ENCODE measurements at regions not wholly inside any gene's neighbourhood (a gene's known extent, or its start where the extent isn't known, plus 50 kb on each side); places are given as distances from the start of the nearest gene placed in this dataset.
"Not testable (repeated sequence)": the region's sequence is repeated elsewhere in the genome, so short reads cannot be mapped to it uniquely, and the experiment has no call there.

DNA sequence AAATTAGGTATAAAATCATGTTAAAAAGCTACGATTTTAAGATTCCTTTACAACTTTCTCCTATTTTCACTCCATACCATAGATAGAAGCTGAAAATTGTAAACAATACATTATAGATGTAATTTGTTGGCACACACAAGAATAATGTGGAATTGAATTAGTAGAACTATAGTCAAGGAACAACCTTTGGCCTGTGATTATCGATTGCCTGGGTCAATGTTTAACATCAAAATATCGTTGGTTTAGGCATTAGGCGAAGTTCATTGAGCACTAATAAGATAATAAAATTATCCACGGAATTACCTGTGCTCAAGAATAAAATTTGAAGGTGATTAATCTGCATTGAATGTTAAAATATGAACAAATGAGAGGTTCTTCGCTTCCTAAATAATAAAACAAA, 455.1 kb upstream of the ZP4 start:
- no peak for DNase-seq

DNA sequence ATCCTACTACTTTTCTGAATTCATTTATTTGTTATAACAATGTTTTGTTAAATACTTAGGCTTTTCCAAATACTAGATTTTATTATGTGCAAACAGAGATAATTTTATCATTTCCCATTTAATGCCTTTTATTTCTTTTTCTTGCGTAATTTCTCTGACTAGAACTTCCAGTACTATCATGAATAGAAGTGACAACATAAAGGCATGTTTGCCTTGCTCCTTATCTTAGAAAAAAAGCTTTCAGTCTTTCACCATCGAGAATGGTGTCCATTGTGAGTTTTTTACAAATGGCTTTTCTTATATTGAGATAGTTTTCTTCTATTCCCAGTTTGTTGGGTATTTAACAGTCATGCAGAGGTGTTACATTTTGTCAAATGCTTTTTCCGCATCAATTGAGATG, 453.1 kb upstream of the ZP4 start:
- DNase-seq: no peak

DNA sequence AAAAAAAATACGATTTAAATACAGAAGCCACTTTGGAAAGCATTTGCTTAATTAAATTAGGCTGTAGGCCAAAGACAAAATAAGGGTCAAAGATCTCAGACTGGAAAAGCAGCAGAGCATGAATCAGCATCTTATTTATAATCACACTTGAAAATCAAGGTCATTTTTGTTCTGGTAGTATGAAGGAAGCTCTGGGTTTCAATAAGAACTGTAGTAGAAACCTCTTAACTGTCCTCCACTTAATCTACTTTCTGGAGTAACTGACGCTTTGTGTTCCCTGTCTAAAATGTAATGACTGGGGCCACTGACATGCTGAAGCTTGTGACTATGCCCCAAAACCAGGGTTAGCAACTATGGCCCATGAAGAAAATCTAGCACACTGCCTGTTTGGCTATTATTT, 450.7 kb upstream of the ZP4 start:
- DNase-seq: no peak

DNA sequence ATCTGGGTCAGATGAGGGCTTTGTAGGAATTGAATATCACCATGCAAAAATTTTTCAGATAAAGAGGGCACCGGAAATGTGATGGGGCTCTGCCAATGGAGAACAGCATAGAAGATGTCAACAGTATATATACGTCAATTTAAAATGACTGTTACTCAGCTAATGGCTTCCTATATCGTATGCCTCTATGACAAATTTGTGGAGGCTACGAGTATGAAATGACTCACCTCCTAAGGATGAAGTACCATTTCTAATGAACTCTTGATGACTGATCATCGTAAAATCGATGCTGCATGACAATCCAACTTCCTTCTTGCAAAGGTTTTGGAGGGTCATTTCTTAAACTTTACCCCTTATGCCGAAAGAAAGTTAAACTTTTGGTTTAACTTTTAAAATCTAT, 450.3 kb upstream of the ZP4 start:
- DNase-seq: no peak

DNA sequence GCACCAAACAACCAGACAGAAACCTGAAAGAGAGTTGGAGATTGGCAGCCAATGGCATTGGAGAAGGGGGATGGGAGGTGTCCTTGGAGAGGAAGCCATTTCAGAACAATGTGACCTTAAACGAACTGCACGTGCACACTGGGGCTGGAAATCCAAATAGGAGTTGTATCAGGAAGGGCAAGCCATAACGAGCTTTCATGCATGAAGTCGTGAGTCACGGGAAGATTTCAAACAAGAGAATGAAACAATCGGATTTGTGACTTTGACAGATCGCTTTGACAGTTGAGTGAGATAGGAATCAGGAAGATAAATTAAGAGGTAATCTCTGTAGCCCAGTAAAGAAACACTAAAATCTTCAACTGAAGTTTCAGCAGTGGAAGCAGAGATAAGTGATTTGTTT, 445.8 kb upstream of the ZP4 start:
- DNase-seq: no peak

DNA sequence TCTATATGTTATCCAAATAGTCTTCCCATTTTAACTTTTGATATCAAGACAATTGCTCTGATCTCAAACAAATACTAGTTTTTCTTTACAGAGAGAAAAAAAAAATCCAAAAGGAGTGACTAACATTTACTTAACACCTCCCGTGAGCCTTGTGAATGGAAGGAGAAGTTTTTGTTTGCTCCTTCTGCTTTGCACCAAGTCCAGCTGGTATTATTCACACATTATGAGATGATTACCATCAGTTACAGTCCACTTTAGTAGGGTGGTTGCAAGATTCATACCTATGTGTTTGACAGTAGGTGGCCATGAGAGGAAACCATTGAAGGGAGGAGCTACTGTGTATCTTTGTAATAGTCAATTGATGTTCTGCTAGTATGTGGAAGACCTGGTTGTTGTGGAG, 443.4 kb upstream of the ZP4 start:
- DNase-seq: no peak

DNA sequence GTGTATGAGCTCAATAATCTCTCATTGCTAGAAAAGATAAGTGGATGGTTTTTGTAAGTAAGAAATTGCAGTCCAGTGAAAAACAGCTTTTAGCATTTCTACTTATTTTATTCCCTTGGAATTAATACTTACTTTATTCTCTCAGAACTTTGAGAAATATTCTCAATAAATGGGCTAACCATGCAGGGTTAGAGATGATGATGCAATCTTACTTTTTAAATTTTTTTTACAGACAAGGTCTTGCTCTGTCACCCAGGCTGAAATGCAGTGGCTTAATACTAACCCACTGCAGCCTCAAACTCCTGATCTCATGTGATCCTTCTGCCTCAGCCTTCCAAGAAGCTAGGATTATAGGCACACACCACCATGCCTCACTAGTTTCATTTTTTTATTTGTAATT, 440.8 kb upstream of the ZP4 start:
- no peak for DNase-seq

DNA sequence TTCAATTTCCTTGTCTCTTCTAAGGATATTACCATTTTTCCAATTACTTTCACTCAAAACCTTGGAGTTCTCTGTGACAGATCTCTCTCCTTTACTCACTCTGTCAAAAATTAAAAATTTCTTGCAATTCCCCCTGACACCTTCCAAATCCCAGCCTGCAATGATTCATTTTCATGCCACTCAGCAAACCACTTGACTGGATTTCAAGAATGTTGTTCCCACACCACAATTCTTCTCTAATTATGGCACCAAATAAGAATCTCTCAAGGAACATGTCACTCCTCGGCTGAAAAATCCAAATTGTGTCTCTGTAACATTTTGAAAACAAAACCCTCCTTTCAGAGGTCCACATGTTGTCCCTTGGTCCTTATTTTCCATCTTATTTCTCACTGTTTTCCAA, 438.9 kb upstream of the ZP4 start:
- DNase-seq: no peak

DNA sequence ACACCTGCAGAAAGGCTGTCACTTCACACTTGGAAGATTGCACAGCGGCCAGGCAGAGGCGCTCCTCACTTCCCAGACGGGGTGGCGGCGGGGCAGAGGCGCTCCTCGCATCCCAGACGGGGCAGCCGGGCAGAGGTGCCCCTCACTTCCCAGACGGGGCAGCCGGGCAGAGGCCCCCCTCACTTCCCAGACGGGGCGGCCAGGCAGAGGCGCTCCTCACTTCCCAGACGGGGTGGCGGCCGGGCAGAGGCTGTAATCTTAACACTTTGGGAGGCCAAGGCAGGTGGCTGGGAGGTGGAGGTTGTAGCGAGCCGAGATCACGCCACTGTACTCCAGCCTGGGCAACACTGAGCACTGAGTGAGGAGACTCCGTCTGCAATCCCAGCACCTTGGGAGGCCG, 436.3 kb upstream of the ZP4 start:
- not testable (repeated sequence) for DNase-seq

DNA sequence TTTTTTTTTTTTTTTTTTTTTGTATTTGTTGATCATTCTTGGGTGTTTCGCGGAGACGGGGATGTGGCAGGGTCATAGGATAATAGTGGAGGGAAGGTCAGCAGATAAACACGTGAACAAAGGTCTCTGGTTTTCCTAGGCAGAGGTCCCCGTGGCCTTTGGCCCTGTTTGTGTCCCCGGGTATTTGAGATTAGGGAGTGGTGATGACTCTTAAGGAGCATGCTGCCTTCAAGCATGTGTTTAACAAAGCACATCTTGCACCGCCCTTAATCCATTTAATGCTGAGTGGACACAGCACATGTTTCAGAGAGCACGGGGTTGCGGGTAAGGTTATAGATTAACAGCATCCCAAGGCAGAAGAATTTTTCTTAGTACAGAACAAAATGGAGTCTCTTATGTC, 435.8 kb upstream of the ZP4 start:
- DNase-seq: not testable (repeated sequence)

DNA sequence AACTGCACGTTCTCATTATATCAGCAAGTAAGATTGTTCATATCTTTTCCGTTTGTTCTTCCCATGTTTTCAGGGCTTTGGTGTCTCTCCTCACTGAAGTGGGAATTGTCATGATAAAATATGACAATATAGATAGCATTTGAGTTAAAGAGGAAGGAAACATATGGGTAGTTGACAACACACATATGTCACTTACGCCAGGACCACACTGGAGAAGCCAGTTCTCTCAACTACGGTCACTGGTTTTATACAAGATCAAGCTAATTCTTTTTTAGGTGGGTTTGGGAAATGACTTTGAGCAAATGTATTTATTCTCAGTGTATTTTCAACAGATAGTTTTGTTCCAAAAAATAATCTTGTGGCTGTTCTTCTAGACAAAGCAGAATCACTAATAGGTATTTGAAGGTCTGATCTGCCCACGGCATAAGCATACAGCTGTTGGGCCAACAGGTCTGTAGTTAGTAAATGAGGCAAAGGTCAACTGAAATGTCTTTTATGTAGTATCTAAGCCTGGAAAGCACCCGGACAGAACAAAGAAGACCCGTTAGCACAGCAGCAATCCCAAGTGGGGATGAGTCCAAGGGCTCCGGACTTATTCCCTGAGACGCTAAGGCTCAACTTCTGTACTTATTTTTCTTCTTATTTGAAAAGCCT, 433.6 kb upstream of the ZP4 start:
- no peak for DNase-seq

DNA sequence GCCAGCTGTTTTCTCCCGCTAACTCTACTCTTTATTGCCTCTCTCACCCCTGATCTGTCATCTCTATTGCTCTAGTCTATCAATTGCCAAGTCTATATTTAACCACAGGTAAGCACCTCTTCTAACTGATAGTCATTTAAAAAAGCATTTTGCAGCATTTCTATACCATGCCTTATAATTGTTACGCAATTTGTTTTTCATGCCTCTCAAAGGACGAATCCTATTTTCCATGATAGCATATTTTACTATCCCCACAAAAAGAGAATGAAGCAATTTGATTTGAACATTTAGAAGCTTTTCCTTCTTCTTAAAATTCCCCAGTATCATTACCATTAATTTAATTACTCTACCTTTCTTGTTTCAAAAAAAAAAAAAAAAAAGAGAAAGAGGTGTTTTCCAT, 432.8 kb upstream of the ZP4 start:
- no peak for DNase-seq

DNA sequence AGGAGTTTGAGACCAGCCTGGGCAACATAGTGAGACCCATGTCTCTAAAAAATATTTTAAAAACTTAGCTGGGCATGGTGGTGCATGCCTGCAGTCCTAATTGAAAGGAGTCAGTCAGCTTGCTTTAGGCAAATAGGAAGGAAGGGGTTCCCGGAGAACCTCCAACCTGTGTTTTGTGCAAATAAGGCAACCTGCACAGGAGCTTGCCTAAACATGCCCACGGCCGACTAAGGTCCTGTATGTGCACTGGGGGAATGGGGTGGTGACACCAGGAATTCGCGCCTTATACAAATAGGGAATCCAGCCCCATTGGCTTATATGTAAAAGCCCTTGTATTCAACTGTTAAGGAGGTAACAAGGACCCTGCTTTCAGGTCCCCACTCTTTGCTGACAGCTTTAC, 429.2 kb upstream of the ZP4 start:
- DNase-seq: no peak

DNA sequence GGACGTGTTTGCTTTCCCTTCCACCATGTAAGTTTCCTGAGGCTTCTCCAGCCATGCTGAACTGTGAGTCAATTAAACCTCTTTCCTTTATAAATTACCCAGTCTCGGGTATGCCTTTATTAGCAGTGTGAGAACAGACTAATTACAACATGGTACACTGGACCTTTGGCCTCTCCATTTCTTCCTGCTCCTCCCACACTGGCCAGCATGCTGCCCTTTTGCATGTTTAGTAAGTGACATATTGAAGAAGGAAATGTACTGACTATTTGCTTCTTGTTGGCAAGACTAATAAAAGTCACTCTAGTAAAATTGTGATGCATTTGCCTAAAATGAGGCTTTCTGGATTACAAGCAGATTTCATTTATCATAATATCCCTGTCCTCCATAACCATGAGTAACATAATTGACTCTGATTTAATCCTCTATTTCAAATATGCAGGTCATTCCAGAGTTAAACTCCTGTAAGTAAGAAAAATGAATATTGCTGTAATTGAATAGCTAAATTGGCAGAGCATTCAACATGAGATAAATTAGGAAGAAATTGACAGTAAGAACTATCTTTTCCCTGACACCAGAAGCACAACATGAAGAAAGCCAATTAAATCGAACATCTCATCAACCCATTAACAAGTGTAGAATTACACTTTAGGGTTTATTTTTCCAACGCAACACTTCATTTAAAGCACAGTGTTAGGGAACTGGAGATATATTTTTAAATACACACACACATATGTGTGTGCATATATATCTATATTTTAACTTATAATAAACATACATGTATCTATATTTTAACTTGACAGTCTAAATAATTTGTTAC, 427.8 kb upstream of the ZP4 start:
- DNase-seq: no peak

DNA sequence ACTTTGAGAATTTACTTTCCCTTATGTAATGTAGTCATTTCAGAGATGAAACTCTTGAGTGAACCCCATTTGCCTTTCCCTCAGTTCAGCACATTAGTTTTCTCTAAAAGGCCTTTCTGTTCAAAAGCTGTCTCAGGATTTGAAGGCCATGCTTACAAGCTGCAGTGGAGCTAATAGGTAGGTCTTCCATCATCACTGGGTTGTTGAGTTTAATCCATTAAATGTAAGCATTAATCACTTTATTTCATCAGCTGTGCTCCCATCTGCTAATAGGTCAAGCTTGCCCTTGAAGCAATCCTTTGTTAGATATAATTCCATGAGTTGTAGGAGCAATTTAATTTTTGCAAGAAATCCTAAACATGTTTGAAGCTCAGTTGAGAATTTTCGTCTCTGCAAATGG, 422.2 kb upstream of the ZP4 start:
- DNase-seq: no peak

DNA sequence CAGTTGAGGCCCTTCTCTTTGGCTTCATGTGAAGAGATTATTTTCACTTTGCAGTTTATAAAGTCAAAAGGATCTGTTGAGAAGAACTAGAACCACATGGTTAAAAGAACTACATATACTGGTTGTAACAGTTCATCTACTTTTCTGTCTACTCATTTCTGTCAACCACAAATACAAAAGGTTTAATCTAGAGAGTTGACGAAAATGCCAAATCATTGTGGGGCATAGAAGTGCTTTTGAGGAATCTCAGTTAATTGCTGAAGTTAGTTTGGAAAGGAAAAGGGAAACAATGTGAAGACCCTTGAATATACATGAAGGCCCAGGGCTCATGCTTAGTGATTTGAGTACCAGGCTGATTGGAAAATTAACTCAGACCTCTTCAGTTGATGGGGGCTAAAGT, 415.7 kb upstream of the ZP4 start:
- no peak for DNase-seq

DNA sequence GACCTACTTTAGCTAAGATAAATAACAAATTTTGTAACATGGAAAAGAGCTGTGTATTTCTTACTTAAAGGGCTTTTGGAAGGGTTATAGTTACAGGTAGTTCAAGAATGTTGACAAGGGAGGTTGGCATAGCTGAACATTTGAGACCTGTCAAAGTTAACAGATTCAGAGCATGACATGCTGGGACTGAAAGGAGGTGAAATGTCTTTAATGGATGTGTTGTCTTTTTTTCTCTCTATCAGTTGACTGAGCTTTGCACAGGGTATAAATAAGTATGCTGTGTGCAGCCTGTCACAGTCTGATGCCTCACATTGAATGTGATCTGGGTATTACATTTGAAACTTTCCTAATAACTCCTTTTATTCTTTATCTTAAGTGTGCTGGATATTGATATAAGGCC, 411.9 kb upstream of the ZP4 start:
- no peak for DNase-seq

DNA sequence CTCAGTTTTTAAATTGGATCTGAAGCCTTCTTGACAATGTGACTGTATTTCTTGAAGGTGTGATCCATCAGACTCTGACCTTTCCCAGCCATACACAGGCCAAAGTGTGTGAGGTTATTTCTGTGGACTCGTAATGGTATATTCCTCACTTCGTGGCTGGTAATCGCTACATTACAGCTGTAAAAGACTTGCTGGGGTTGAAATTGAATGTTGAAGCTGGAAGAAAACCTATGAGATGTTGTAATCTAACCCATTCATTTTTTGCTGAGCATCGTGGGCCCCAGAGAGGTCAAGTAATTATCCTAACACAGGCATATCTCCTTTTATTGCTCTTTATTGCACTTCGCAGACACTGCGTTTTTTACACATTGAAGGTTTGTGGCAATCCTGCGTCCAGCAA, 405.6 kb upstream of the ZP4 start:
- DNase-seq: no peak

DNA sequence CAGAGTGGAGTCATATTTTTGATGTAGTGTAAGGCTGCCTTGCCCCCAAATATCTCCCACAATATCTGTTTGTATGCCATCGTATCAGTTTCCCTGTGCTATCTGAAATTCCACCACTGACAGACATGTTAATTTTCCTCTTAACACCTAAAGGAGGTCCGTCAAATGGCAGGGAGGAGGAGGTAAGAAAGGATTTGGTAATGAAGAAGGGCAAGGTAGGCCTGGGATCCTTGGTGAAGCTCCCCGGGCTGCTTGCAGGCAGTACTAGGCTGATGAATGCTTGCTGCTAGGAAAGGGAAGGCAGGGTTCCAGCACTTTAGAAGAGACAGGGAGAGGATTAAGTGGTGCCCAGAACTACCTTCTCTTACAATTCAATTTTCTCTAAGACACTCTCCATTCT, 402.4 kb upstream of the ZP4 start:
- no peak for DNase-seq

DNA sequence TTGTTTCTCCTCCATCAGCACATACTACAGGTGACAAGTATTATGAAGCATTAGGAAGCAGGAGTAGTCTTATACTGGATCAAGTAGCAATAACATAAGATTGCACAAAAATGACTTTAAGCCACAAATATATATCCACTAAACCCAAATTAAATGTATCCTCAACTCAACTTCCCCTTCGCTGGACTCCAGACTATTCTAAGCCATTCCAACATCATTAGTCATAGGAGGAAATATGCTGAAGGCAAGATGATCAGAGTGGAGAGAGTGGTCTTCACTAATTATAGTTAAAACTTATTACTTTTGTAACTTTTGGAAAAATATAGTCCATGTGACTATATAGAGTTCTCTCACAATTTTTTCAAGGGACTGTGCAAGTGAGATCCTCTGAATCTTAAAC, 390.7 kb upstream of the ZP4 start:
- DNase-seq: no peak

DNA sequence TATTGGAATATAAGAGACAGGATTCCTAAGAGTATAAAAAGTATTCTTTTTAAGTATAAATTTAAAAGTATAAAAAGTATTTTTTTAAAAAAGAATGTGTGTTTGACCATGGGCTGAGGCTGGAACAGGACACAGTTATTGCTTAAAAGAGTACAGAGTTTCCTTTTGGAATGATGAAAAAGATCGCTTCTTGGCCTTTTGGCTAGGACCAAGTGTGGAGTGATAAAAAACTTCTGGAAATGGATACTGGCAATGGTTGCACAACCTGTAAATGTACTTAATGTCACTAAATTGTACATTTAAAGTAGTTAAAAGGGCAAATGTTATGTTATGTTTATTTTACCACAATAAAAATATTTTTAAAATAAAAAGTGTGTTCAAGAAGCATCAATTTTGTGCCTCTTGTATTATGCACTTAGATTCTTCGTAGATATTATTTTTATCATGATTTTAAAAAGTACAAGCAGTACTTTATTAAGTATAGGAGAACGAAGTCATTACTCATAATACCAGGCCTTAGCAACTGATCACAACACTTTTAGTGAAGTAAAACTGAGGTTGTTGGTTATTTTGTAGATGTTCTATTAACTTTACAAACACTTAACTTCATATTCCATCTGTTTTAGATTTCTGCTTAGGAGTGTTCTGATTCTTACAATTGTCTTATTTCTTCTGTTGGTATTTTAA, 389.1 kb upstream of the ZP4 start:
- no peak for DNase-seq

DNA sequence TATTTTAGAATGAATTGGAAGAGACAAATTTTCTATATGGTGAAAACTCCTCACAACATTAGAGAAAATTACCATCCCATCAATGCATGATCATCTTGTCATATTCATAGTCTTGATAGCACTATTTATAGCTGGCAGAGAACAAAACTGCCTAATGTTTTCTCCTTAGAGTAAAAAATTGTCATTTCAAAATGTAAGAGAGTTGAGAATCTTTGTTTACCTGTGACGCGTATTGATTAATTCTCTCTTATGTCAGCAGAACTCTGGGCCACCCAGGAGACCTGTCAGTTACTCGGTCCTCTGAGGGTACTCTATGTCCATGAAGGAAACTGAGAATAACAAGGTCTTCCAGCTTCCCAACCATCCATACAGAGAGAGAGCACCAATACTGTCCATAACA, 381.4 kb upstream of the ZP4 start:
- DNase-seq: no peak

DNA sequence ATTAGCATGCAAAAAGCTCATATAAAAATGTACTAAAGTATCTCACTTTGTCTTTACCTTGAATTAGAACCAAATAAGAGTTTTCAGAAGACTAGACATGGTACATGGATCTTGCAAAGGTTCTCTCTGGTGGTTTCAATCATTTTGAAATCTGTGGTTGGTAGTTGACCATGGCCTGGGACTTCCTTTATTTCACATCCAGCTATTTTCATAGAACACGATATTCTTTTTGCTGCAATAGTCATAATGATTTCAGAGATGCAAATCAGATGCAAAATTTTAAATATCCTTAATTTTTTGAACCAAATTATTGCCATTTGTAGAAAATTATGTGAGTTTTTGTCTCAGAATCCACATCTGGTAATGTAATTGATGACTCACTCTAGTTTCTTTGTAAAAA, 375.1 kb upstream of the ZP4 start:
- no peak for DNase-seq

DNA sequence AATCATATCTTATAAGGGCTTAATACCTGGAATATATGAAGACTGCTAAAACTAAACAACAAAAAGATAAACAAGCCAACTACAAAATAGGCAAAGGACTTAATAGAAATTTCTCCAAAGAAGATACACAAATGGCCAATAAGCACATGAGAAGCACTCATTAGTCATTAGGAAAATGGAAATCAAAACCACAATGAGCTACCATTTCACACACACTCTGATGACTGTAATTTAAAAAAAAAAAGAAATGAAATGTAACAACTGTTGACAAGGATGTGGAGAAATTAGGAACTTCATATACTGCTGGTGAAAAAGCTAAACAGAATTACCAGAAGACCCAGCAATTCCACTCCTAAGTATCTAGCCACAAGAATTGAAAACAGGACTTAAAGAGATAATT, 374.2 kb upstream of the ZP4 start:
- DNase-seq: no peak
